ENCODE measurements at regions not wholly inside any gene's neighbourhood (a gene's known extent, or its start where the extent isn't known, plus 50 kb on each side); places are given as distances from the start of the nearest gene placed in this dataset.

DNA sequence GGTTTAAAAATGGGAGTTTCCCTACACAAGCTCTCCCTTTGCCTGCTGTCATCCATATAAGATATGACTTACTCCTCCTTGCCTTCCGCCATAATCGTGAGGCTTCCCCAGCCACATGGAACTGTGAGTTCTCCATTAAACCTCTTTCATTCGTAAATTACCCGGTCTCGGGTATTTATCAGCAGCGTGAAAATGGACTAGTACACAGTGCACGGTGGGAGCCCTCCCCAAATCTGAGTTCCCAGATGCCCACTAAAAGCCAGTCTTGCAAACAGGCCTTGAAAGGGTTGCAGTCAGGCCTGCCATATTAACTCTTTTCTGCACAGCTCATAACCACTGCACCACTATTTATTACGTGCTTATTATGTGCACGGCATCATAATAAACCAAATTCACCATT lies 400.9 kb downstream of the PRDM2 start:
- no peak for DNase-seq (ENCODE audit: low read depth)

DNA sequence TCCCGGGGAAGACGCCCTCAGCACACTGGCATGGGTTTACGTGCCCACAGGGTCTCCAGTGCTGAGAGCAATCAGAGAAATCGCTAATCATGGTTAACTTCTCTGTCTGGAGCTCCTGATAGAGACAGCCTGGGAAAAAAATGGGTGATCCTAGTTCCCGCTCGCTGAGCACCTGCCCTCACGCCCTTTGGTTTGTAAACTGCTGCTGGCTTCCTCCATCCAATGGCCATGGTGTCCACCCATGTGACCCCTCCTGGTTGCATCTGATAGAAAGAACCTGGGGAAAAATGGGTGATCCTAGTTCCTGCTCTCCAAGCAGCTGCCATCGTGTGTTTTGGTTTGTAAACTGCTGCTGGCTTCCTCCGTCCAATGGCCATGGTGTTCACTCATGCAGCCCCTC lies 402.2 kb downstream of the PRDM2 start:
- no peak for DNase-seq (ENCODE audit: low read depth)

DNA sequence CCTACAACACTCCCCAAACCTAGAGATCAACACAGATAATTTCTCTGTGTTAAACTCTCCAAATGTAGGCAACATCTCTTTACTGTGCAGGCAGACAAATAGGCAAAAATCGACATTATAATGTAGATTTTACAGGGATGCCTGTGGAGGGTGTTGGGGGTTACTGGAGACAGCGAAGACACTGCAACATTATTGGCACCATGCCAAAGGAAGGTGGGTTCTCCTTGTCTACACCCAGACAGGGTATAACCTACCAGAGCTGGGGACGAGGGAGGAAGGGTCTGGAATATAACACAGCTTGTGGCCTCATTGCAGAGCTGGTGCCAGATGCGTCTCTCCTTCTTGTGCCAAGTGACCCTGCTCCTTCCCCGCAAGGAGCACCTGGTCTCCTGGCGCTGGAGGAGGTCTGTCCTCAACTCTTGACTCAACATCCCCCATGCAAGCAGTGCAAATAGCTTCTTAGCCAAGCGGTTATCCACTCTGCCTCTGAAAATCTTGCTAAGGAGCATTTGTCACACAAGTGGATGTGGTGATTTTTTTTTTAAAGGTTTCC lies 404.0 kb downstream of the PRDM2 start:
- DNase-seq (ENCODE audit: low read depth): no peak

DNA sequence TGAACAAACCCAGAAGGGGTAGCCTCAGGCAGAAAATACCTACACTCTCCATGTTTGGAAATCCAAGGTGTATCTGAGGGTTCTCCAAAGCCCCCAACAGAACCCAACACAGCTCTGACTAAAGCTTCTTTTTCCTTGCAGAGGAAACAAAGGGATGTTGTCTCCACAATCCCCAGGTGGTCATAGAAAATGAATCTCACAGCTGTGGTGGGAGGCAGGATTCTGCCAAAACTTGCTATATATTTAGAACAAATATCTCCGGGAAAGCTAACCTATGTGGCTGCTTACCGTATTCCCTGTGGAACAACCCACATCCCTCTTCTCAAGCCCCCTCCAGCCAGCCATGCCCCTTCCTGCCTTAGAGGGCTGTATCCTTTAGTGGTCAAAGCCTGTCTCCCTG lies 406.1 kb downstream of the PRDM2 start:
- no peak for DNase-seq (ENCODE audit: low read depth)

DNA sequence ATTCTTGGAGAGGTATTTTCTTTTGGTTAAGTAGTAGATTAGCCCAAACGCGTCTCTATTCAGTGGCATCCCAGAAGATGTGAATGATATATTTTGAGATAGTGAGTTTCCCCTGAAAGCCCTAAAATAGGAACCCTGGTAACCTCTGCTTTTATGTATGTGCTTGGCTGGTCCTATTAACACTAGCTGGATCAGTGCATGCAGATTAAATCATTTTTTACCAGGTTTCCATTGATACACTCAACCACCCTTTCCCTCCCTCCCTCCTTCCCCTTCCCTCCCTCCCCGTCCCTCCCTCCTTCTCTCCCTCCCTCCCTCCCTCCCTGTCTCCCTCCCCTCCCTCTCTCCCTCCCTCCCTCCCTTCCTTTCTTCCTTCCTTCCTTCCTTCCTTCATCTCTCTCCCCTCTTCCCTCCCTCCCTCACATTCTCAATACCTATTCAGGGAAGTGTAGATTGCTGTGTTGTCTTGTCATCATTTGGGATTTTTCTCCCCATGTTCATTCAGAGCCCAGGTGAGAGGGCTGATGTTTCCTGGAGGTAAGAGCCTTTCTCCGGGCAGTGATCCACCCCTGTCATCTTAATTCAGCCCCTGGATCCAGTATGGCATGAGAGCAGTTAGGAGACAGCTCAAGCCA lies 406.8 kb downstream of the PRDM2 start:
- DNase-seq (ENCODE audit: low read depth): no peak

DNA sequence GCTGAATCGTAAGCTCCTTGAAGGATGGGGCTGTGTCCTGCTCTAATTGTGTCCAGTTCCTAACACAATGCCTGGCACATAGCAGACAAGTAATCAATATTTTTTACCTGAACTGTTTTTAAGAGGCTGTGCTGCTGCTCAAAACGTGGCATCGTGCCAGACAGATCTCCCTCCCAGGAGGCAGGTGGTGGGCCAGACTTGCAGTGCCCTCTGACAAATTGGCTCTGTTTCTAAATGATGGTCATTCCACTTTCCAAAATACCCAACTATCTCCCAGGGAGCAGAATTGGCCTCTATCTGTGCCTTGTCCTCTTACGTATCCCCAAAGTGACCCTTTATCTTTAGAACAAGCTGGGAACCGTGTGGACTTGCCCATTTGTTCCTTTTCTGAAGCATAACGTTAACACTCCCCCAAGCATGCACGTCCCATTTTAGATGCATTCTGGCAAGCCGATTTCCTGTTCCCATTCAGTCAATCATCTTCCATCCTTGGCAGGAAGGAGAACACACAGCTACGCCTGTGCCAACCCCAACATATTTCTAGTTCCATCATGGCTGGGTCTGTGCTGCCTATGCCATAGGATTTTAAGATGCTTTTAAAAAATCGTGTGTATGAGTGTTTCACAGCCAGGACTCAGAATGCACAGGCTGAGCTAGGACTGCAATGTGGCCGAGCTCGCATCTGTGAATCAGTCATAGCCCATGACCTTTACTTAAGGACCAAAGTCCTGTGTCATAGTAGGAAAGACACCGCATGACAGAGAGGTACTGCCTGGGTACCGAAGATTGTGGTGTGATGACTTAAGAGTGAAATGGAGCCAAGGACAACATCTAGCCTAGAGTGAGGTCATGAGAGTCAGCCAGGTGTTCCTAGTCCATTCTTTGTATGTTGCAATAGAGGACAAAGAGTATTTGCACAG lies 408.6 kb downstream of the PRDM2 start:
- DNase-seq (ENCODE audit: low read depth): no peak

DNA sequence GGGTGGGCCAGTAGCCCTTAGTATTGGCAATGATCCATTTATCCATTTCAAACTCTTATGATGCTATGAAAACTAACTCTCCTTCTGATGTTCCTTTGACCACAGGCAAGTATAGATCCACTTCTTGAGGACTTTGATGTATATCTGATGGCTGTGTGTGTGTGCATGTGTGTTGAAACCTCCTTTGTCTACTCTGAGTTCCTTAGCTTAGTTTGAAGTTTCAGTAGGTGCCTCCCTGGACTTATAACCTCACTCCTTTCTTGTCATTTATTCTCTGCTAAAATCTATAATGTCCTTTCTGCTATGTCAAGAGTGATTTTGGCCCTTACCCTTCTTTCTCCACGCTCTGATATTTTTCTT lies 409.3 kb downstream of the PRDM2 start:
- DNase-seq (ENCODE audit: low read depth): no peak

DNA sequence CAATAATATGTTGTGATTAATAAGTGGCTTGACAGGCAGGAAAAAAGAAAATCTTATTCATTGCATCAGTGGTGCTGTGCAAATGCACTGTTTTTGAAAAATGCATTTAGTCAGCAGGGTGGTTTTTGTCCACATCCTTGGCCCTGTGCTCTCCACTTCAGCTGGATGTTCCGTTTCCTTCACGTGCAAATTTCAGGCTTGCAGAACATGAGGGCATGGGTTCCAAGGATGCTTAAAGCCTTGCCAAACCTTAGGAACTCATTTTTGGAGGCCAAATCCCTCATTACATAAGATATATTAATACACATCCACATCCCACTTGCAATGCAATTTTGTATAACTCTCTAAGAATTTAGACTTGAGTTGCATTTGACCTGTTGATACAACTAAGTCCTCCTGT lies 410.1 kb downstream of the PRDM2 start:
- no peak for DNase-seq (ENCODE audit: low read depth)

DNA sequence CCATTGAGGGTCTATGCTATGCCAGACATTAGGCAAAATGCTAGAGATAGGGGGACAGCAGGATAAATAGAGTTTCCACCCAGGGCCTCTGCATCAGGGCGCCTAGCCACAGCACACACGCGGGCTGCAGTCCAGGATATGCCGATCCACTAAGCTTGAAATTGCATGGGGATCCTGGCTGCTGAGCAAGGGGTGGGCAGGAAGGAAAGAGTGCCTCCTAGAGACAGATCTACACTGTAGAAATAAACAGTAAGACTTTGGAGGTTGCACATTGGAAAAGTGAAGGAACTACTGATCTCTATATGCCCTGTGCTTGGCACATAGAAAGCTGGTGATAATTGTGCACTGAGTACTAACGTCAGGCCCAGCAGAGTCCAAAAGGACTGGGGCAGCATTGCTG lies 411.1 kb downstream of the PRDM2 start:
- DNase-seq (ENCODE audit: low read depth): no peak

DNA sequence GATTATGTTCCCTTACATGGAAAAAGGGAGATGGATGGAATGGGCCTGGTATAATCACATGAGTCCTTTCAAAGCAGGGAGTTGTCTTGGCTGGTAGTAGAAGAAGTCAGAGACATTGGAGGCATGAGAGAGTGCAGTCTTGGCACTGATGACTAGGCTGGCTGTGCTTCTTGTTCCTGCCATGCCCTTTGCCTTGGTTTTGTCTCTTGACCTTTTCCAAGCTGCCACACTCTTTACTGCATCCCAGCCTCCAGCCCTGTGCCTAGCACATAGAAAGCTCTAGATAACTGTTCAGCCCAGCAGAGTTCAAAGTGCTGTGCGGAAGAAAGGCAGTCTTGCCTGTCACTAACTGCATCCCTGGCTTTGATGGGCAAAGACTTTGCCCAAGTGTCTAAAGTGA lies 412.6 kb downstream of the PRDM2 start:
- no peak for DNase-seq (ENCODE audit: low read depth)

DNA sequence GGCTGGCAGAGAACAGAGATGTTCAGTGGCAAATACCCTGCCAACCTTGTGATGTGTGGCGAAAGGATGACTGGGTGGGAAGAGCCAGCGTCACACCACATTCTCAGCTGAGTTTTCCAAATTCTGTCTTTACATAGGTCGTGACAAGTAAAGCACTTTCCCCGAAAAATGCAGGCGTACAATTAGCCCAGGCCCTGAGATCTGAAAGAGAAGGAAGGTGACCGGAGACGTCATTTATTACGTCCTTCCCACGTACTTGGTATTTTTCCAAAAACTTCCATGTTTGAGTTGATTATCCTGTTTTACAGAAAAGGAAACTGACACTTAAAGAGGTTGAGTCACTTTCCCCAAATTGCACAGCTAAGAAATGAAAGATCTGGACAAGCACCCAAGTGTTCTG lies 413.3 kb downstream of the PRDM2 start:
- DNase-seq (ENCODE audit: low read depth): no peak

DNA sequence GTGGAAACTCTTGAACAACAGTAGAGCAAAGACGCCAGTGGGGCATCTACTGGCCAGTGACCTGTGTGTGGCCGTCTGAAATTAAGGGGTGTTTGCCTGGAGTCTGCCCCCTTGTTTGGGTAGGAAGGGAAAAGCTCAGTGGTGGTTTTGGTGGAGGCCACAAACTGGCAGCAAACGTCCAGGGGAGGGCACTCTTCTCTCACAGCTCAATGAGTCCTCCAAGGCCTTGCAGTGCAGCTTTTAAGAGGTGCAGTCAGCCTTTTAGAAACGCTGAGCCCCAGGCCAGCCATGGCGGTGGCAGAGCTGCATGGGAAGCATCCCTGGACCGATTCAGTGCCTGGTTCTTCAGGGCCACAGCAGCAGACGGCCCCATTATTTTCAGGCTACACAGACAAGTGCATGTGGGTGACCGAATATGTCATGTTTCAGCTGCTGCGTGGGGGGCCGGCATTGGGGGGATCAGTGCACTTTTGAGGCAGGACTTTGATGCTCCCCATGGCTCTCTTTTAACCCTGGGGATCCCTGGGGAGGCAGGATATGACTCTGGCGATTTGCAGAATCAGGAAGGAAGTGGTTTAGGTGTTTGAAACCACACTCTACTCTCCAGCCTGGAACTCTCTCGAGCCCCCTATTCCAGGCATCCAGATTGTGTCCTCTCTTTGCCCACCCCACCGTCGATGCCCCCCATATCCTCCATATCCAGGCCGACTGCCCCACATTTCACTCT lies 414.0 kb downstream of the PRDM2 start:
- DNase-seq (ENCODE audit: low read depth): peak; percentile 62

DNA sequence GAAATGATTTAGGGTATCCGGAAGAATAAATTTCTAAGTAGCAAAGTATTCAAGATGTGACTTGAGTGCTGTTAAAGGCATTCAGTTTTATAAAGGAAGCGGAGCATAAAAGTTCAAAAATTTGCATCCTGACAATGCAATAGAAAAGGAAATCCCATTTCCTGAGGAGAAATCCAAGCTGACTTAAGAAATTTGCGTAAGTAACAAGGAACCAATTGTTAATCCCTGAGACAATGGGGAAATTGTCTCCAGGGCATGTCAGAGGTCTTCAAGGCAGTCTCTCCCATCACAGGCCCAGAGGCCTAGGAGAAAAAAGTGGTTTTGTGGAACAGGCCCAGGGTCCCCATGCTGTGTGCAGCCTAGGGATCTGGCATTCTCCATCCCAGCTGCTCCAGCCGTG lies 416.0 kb downstream of the PRDM2 start:
- no peak for DNase-seq (ENCODE audit: low read depth)

DNA sequence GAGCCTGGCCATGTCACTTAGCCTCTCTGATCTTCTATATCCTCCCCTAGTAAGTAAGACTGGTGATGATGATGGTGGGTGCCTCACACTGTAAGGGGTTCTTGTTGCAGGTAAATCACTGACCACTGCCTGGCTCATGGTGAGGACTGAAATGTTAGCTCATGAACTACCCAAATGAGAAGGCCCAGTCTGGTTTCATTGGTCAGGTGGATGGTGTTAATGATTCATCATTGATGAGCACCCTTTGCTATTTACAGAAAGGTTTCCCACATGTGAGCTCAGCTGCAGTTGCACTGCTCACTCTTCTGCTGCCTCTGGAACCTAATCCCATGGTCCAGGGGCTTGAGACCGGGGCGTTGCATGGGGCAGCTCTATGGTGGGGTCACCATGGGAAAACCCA lies 417.7 kb downstream of the PRDM2 start:
- DNase-seq (ENCODE audit: low read depth): no peak

DNA sequence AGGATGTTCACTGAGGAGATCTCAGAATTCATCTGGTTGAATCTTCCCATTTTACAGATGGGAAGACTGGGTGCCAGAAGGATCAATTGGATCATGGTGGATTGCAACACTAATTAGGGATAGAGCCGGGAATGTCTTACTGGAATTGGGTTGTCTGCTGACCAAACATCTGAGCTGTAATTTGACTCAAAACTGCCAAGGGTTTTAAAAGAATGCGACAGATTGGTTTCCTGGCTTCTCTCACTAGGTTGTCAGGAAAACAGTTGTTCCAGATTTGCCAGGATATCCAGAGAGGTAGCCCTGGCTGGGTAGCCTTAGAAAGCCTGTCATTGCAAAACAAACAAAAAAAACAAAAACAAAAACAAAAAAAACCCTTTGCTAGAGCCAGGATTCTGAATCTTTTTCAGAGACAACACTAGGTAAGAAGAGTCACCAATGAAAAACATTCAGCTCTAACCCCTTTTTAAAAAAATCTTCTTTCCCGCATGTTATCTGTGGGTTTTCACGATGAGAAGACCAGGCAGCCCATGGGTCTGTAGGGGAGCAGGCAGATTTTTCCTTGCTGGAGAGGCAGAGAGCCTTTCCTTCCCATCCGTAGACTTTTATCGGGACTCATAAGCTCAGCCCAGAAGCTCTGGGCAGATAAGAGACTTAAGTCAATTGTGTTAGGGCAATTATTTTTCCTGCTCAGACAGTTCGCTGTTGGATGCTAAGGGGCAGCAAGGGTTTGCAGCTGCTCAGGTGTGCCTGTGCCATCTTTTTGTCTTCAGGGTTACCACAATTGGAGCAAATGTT lies 418.9 kb downstream of the PRDM2 start:
- no peak for DNase-seq (ENCODE audit: low read depth)

DNA sequence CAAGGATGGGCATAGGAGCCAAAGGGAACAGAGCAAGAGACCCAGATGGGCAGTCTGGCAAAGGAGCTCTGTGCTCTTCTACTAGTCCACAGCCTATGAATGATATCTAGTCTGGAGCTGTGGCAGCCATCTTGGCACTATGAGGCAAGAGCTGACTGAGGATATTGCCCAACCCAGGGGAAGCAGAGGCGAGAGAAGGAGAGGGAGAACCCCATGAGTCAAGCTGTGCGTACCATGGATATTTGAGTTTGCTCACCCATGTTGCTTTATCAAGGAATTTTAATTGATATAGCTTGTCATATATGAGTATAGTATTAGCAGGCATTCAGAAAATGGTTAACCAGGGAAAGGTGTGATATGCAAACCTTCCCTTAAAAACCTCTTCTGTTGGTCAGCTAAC lies 420.9 kb downstream of the PRDM2 start:
- no peak for DNase-seq (ENCODE audit: low read depth)

DNA sequence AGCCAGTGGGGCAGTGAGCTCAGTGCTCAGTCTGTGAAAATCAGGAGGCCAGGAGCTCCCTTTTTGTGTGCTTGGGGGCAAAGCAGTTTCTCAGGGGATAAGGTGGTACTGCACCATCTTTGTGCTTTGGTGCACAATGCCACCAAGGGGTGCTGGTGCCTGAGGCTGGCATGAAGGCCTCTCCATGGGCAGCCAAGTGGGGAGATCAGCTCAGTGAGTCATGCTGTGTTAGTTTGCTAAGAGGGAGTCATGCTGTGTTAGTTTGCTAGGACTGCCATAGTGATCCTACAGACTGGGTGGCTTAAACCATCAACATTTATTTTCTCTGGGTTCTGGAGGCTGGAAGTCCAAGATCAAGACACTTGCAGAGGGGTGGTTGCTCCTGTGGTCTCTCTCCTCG lies 428.1 kb downstream of the PRDM2 start:
- DNase-seq (ENCODE audit: low read depth): no peak

DNA sequence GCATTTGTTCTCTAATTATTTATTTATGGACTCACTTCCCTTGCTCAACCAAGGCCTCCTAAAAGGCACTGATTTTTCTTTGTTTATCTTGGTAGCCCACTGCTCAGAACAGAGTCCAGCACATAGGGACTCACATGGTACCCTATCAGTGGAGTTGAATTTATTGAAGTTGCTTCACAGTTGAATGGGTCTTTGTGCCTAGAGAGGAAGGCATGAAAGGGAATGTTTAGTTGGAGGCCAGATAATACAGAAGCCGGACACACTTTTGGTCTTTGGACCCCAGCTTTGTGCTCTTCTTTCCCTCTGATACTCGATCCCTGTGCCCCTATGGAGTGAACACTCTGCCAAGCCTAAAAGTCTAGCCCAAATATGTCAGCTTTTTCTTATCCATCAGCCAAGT lies 429.0 kb downstream of the PRDM2 start:
- no peak for DNase-seq (ENCODE audit: low read depth)

DNA sequence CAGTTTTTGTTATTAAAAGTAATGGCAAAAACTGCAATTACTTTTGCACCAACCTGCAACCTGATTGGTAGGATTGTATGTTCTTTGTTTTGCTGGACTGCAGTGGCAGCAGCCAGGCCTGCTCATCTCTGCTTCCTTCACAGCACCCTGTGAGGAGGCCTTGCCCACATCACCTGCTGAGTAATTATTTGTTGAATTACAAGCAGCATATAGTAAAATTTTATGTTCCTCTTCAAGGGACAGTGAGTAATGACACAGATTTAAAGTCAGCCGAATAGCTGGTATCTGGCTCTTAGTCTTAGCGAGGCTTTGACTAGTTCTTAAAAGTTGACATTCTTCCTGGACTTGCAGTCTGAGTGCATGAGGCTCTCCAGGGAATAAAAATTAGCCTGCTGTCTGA lies 435.1 kb downstream of the PRDM2 start:
- DNase-seq (ENCODE audit: low read depth): no peak

DNA sequence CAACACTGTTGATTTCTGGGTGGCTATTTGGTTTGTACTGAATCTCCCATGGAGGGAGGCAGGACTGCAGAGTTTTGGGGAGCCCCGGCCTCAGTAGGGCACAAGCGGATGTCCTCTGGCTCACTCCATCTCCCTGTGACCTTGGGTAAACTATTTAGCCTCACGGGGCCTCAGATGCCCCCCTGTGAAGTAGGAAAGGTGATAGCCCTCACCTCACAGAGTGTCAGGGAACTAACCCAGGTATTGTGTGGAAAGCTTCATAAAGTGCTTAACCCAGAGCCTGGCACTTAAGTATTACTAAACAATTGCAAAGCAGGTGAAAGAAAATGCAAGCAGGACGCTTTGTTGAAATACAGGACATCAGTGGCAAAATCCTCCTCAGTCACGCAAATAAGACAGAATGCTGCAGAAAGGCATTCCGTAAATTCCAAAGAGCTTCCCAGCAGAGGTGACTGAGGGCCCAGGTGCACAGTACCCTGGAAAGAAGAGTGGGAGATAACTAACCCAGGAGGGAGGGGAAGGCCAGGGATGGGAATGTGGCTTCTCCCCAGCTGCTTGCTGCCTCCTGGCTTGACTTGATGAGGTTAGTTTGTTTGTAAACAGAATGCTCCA lies 436.3 kb downstream of the PRDM2 start:
- DNase-seq (ENCODE audit: low read depth): no peak

DNA sequence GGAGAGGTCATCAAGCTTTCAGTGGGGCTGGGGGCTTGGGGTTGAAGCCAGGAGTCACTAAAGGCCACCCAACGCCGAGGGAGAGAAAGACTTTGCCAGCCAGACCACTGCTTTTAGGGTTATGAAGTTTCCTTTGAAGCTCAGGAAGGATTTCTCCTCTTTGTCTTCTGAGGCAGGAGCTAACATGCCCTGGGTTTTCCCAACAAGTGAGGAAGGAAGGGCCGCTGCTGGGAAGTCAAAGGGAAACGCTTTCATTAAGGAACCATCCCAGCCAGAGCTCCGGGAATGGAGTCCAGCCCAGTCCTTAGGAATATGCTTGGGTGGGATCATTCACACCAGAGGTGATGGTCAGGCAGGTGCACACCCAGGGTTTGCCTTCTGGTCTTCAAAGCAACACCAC lies 436.9 kb downstream of the PRDM2 start:
- no peak for DNase-seq (ENCODE audit: low read depth)

All from fibroblast of the conjunctiva (primary cell).